Right lobe of liver (tissue), 6 donors: ENCODE measurements at regions not wholly inside any gene's neighbourhood (a gene's known extent, or its start where the extent isn't known, plus 50 kb on each side); places are given as distances from the start of the nearest gene placed in this dataset.

Experiments
- ATAC-seq, 4 donors: fragments of 200-7000 bp; cut with Tn5 transposase; one replicate each; pipeline ENCODE4 v1.9.1; 2020; ENCODE audit warnings: mild to moderate bottlenecking in 4 of 4, moderate library complexity in 4 of 4
- DNase-seq, 3 donors: peaks; one replicate each; pipeline ENCODE4 v3.0.0-alpha.2; 2020
- H3K27ac ChIP-seq, 3 donors: fragments of 200-600 bp; one replicate each; pipeline ENCODE4 v1.8.0; 2022
- H3K27me3 ChIP-seq, 2 donors: fragments of 200-600 bp; one replicate each; pipeline ENCODE4 v1.8.0; 2022
- H3K36me3 ChIP-seq, 4 donors: fragments of 200-600 bp; sonication (generic) in 1 of 4; one replicate each; pipeline versions ENCODE4 v1.5.1 to v1.8.0; 2017 to 2022; ENCODE audit warnings: control low read depth in 1 of 4
- H3K4me1 ChIP-seq, 4 donors: fragments of 200-600 bp; sonication (generic) in 1 of 4; one replicate each; pipeline versions ENCODE4 v1.5.1 to v1.8.0; 2017 to 2022; ENCODE audit warnings: control low read depth in 1 of 4
- H3K4me3 ChIP-seq, 3 donors: fragments of 200-600 bp; one replicate each; pipeline ENCODE4 v1.8.0; 2022
- H3K9me3 ChIP-seq, 4 donors: fragments of 200-600 bp; sonication (generic) in 1 of 4; one replicate each; pipeline versions ENCODE4 v1.5.1 to v1.8.0; 2017 to 2022; ENCODE audit warnings: control low read depth in 1 of 4
- POLR2A ChIP-seq: fragments of 450-650 bp; IDR thresholded peaks from one replicate; pipeline ENCODE4 v1.6.1; 2017; ENCODE audit warnings: antibody characterized with exemption, mild to moderate bottlenecking
- WGBS: methylation state at CpG from one replicate; pipeline ENCODE4 v1.1.6; 2018; ENCODE audit warnings: low coverage, low lambda C conversion rate; ENCODE audit not compliant: insufficient coverage; ENCODE audit errors: missing lambda C conversion rate; 5-methylcytosine and 5-hydroxymethylcytosine counted together
- intact Hi-C, 2 donors: fragments of 100-400 bp; cut with DNase I; formaldehyde crosslinking; loops; one replicate each; pipeline versions ENCODE4 v1.11.2 to v1.14.1; 2022
- TF ChIP-seq, protein P1 (sequence below), 4 donors: fragments of 200-600 bp in 3 of 4; fragments of 450-650 bp in 1 of 4; IDR thresholded peaks; one replicate each; pipeline versions ENCODE4 v1.5.1 to v1.8.0; 2016 to 2022; ENCODE audit warnings: antibody characterized with exemption in 4 of 4, mild to moderate bottlenecking in 2 of 4
- donor health status: DM: no; HTN: yes; CAD: no.
- donor health status: DM: no; HTN: no; CAD: no.
- donor health status: DM: no; HTN: no; CAD: no.
- donor health status: DM: no; HTN: yes; CAD: no.
- donor health status: DM: no; HTN: yes; CAD: no.

DNA sequence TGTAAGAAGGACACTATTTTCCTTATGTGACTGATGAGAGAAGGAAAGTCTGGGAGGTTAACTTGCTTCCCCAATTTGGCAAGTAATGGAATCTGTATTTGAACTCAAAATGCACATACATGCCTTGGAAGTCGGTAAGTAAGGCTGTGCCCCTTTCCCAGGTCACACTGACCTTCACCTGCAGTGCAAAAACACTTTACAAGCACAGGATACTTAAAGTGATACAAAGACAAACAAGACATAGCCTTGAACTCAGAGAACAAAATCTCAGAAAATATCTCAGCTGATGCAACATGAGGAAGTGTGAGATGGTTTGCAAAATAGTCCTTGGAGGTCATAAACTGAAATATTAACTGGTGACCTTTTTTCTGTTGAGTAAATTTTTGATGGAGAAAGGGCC is 251.1 kb downstream of the RAB38 start:
- intact Hi-C loops = no loop called here
- H3K27me3 ChIP-seq = no peaks in the 10 kb centered on the region
- no peak overlapping the region for H3K27ac ChIP-seq
- no peak for TF ChIP-seq POLR2A
- TF ChIP-seq, protein P1, sequence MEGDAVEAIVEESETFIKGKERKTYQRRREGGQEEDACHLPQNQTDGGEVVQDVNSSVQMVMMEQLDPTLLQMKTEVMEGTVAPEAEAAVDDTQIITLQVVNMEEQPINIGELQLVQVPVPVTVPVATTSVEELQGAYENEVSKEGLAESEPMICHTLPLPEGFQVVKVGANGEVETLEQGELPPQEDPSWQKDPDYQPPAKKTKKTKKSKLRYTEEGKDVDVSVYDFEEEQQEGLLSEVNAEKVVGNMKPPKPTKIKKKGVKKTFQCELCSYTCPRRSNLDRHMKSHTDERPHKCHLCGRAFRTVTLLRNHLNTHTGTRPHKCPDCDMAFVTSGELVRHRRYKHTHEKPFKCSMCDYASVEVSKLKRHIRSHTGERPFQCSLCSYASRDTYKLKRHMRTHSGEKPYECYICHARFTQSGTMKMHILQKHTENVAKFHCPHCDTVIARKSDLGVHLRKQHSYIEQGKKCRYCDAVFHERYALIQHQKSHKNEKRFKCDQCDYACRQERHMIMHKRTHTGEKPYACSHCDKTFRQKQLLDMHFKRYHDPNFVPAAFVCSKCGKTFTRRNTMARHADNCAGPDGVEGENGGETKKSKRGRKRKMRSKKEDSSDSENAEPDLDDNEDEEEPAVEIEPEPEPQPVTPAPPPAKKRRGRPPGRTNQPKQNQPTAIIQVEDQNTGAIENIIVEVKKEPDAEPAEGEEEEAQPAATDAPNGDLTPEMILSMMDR (IDR thresholded peaks at IDR 0.05) = no peak
- H3K36me3 ChIP-seq = no peaks in the 10 kb centered on the region
- ATAC-seq (no peak), DNase-seq (no peak)
- no peak overlapping the region for H3K4me3 ChIP-seq
- no peaks in the 10 kb centered on the region for H3K9me3 ChIP-seq
- H3K4me1 ChIP-seq = no peaks in the 10 kb centered on the region
- 22% methylated on average over 1 of the region's 1 CpG for WGBS

DNA sequence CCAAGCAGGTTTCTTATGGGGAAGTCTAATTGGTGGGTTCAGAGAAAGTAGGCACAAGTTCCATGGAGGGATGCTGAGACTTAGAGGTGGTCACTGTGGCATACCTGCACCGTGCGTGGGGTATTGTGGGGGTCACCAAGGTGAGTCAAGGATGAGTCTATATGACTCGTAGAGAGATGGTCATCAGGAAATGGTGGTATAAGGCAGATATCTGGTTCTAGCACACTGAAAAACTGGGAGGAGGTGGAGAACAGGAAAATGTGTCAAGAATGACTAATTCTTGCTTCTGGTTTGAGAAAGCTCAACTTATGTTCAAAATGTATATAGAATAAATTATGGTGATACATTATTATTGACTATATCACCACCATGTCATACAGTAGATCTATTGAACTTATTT is 258.1 kb downstream of the RAB38 start:
- no peak for ATAC-seq
- Histone ChIP-seq H3K4me1 (no peaks in the 10 kb centered on the region), H3K9me3 (no peaks in the 10 kb centered on the region), H3K27me3 (no peaks in the 10 kb centered on the region), H3K27ac (no peak overlapping the region), H3K4me3 (no peak overlapping the region), H3K36me3 (no peaks in the 10 kb centered on the region)
- intact Hi-C loops = no loop called here
- no peak for TF ChIP-seq POLR2A
- TF ChIP-seq, protein P1 (IDR thresholded peaks at IDR 0.05) = no peak
- DNase-seq = no peak
- WGBS = 54% methylated on average over 1 of the region's 3 CpGs

DNA sequence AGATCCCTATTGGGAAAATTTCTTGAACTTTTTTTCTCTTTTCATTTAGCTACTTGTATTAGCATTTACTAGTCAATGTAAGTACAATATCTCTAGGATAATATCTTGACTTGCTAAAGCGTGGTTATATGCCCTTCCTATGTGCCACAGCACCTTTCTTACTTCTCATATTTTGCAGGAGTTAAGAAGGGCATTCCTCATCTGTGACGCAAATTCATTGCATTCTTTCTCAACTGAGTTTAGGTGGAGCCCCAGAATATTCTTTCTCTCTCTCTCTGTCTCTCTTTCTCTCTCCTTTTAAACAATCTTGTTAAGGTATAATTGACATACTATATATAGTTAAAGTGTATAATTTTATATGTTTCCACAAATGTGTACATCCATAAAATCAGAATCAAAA is 266.1 kb downstream of the RAB38 start:
- no peak for TF ChIP-seq POLR2A
- H3K4me3 ChIP-seq = no peak overlapping the region
- no peaks in the 10 kb centered on the region for H3K4me1 ChIP-seq
- no peak overlapping the region for H3K27ac ChIP-seq
- intact Hi-C loops = no loop called here
- 61% methylated on average over 2 of the region's 2 CpGs for WGBS
- no peaks in the 10 kb centered on the region for H3K27me3 ChIP-seq
- ATAC-seq (no peak), DNase-seq (no peak)
- H3K9me3 ChIP-seq = no peaks in the 10 kb centered on the region
- no peaks in the 10 kb centered on the region for H3K36me3 ChIP-seq

DNA sequence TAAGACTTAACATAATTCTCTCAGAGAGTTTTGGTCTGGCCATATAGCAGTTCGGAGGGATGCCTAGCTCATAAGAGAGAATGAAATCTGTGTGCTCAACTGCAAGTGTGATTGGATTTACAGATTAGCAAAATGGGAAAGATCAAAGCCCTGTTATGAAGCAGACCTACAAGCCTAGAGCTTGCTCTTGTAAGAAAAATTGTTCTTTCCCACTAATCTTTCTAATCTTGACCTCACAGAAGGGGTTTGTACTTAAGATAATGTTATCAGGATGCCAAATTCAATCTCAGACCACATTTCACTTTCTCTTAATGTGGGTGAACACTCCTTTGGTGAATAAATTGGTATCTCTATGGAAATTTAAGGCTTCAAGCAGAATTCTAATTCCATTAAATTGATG is 267.2 kb downstream of the RAB38 start:
- DNase-seq (no peak), ATAC-seq (no peak)
- intact Hi-C loops = no loop called here
- TF ChIP-seq, protein P1 (IDR thresholded peaks at IDR 0.05) = no peak
- no peak for TF ChIP-seq POLR2A
- Histone ChIP-seq H3K9me3 (no peaks in the 10 kb centered on the region), H3K27me3 (no peaks in the 10 kb centered on the region), H3K4me3 (no peak overlapping the region), H3K4me1 (no peaks in the 10 kb centered on the region), H3K27ac (no peak overlapping the region), H3K36me3 (no peaks in the 10 kb centered on the region)
- WGBS = 85% methylated on average over 1 of the region's 1 CpG

DNA sequence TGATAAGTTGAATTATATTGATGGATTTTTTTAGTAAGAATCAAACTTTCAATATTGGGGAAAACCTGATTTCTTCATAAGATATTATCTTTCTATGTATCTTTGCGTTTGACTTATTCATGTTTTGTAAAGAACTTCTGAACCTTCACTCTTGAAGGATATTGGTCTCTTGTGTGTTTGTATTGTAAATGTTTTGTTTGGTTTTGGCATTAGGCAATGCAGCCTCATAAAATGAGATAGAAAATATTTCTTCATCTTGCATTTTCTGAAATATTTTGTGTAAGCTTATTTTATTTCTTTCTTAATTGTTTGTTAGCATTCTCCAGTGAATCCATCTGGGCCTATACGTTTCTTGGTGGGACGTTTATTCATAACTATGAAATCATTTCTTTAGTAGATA is 271.9 kb downstream of the RAB38 start:
- no peak for TF ChIP-seq POLR2A
- TF ChIP-seq, protein P1 (IDR thresholded peaks at IDR 0.05) = no peak
- intact Hi-C loops = no loop called here
- DNase-seq (no peak), ATAC-seq (no peak)
- Histone ChIP-seq H3K4me3 (no peak overlapping the region), H3K4me1 (no peaks in the 10 kb centered on the region), H3K9me3 (no peaks in the 10 kb centered on the region), H3K27ac (no peak overlapping the region), H3K27me3 (no peaks in the 10 kb centered on the region), H3K36me3 (no peaks in the 10 kb centered on the region)
- 24% methylated on average over 3 of the region's 3 CpGs for WGBS
